OCI-LY1 (cell line): ENCODE measurements at regions not wholly inside any gene's neighbourhood (a gene's known extent, or its start where the extent isn't known, plus 50 kb on each side); places are given as distances from the start of the nearest gene placed in this dataset.

ENCODE experiments used
- H2AFZ ChIP-seq: fragments of 200-600 bp; sonication (generic), shearing (Covaris generic); 2 replicates; pipeline ENCODE4 v1.6.0; 2014; ENCODE audit warnings: antibody characterized with exemption, mild to moderate bottlenecking, low read length
- H3F3A ChIP-seq: fragments of 200-600 bp; sonication (generic), shearing (Covaris generic); 2 replicates; pipeline ENCODE4 v1.6.0; 2014; ENCODE audit warnings: mild to moderate bottlenecking, antibody characterized with exemption, low read length, moderate library complexity; ENCODE audit not compliant: insufficient read depth
- H3K27ac ChIP-seq: fragments of 200-600 bp; sonication (generic); 2 replicates; pipeline ENCODE4 v1.5.1; 2014; ENCODE audit warnings: low read length, mixed run types, mild to moderate bottlenecking, low read depth; ENCODE audit not compliant: poor library complexity, severe bottlenecking
- H3K27me3 ChIP-seq: fragments of 200-600 bp; sonication (generic); 2 replicates; pipeline ENCODE4 v1.6.0; 2014; ENCODE audit warnings: antibody characterized with exemption, mild to moderate bottlenecking, low read length, moderate library complexity; ENCODE audit not compliant: insufficient read depth
- H3K36me3 ChIP-seq: fragments of 200-600 bp; sonication (generic); 2 replicates; pipeline ENCODE4 v1.6.1; 2014; ENCODE audit warnings: mild to moderate bottlenecking, antibody characterized with exemption, low read length, moderate library complexity, mixed read lengths; ENCODE audit not compliant: insufficient read depth
- H3K4me1 ChIP-seq: fragments of 200-600 bp; sonication (generic); 2 replicates; pipeline ENCODE4 v1.5.1; 2014; ENCODE audit warnings: mild to moderate bottlenecking, low read length, moderate library complexity; ENCODE audit not compliant: insufficient read depth, severe bottlenecking
- H3K4me2 ChIP-seq: fragments of 200-600 bp; sonication (generic), shearing (Covaris generic); 2 replicates; pipeline ENCODE4 v1.6.1; 2014; ENCODE audit warnings: low read length
- H3K4me3 ChIP-seq: fragments of 200-600 bp; sonication (generic); 2 replicates; pipeline ENCODE4 v1.5.1; 2014; ENCODE audit warnings: low read length, low read depth, mild to moderate bottlenecking, mixed read lengths; ENCODE audit not compliant: poor library complexity, severe bottlenecking
- H3K79me2 ChIP-seq: fragments of 200-600 bp; shearing (Covaris generic); 2 replicates; pipeline ENCODE4 v1.6.1; 2016; ENCODE audit warnings: mixed run types, low read length, mixed read lengths; ENCODE audit not compliant: insufficient read depth
- H3K9ac ChIP-seq: fragments of 200-600 bp; sonication (generic), shearing (Covaris generic); 2 replicates; pipeline ENCODE4 v1.6.1; 2014; ENCODE audit warnings: mild to moderate bottlenecking, low read length, mixed read lengths
- H3K9me2 ChIP-seq: fragments of 200-600 bp; sonication (generic), shearing (Covaris generic); 2 replicates; pipeline ENCODE4 v1.6.1; 2014; ENCODE audit warnings: low read depth, mild to moderate bottlenecking, low read length, mixed read lengths
- H3K9me3 ChIP-seq: fragments of 200-600 bp; shearing (Covaris generic); 2 replicates; pipeline ENCODE4 v1.6.1; 2014; ENCODE audit warnings: low read length, mixed read lengths
- H4K20me1 ChIP-seq: fragments of 200-600 bp; sonication (generic), shearing (Covaris generic); 2 replicates; pipeline ENCODE4 v1.6.0; 2016; ENCODE audit warnings: mild to moderate bottlenecking, low read length; ENCODE audit not compliant: insufficient read depth
- CTCF ChIP-seq: fragments of 200-600 bp; sonication (generic), shearing (Covaris generic); IDR thresholded peaks from 2 replicates; pipeline ENCODE4 v1.5.1; 2017; ENCODE audit warnings: mild to moderate bottlenecking, antibody characterized with exemption, low read length, moderate library complexity, mixed read lengths
- EZH2 ChIP-seq: fragments of 200-600 bp; sonication (generic), shearing (Covaris generic); IDR thresholded peaks from 2 replicates; pipeline ENCODE4 v1.8.0; 2017; ENCODE audit warnings: borderline replicate concordance, mixed run types, mild to moderate bottlenecking, antibody characterized with exemption, low read length, moderate library complexity, mixed read lengths

- Histone ChIP-seq H3K4me3 (no peak overlapping the region), H3K27me3 (no peaks in the 10 kb centered on the region)
These were observed 356.1 kb downstream of the CBLN4 start for GRCh38 chr20:55649254-55649653.

GRCh38 chr20:55646851-55647250 is 358.5 kb downstream of the CBLN4 start:
- no peak overlapping the region for H3K4me3 ChIP-seq
- H3K4me1 ChIP-seq, result no peaks in the 10 kb centered on the region
- no peaks in the 10 kb centered on the region for H4K20me1 ChIP-seq
- H3K9ac ChIP-seq, result no peak overlapping the region
- no peaks in the 10 kb centered on the region for H3K9me2 ChIP-seq
- H2AFZ ChIP-seq, result no peak overlapping the region
- H3K79me2 ChIP-seq, result no peaks in the 10 kb centered on the region
- H3F3A ChIP-seq, result no peaks in the 10 kb centered on the region
- no peaks in the 10 kb centered on the region for H3K36me3 ChIP-seq
- no peaks in the 10 kb centered on the region for H3K9me3 ChIP-seq
- no peaks in the 10 kb centered on the region for H3K27me3 ChIP-seq
- TF ChIP-seq EZH2 (no peak), CTCF (no peak)
- H3K4me2 ChIP-seq, result no peak overlapping the region
- no peak overlapping the region for H3K27ac ChIP-seq

More at GRCh38 chr20:55649254-55649653, 356.1 kb downstream of the CBLN4 start:
- Histone ChIP-seq H3K9ac (no peak overlapping the region), H3K36me3 (no peaks in the 10 kb centered on the region), H3K9me2 (no peaks in the 10 kb centered on the region), H3K4me1 (no peaks in the 10 kb centered on the region), H3K9me3 (no peaks in the 10 kb centered on the region), H3K27ac (no peak overlapping the region), H4K20me1 (no peaks in the 10 kb centered on the region), H2AFZ (no peak overlapping the region), H3F3A (no peaks in the 10 kb centered on the region), H3K79me2 (no peaks in the 10 kb centered on the region), H3K4me2 (no peak overlapping the region)
- no peak for TF ChIP-seq CTCF

GRCh38 chr20:55641497-55641896 is 363.8 kb downstream of the CBLN4 start:
- H3K27ac ChIP-seq, result no peak overlapping the region
- no peak for TF ChIP-seq CTCF
- TF ChIP-seq EZH2, result no peak
- no peak overlapping the region for H3K4me2 ChIP-seq
- H3K4me3 ChIP-seq, result no peak overlapping the region
- H3K9ac ChIP-seq, result no peak overlapping the region
- no peaks in the 10 kb centered on the region for H4K20me1 ChIP-seq
- no peaks in the 10 kb centered on the region for H3K79me2 ChIP-seq
- no peaks in the 10 kb centered on the region for H3K4me1 ChIP-seq
- no peak overlapping the region for H2AFZ ChIP-seq
- H3K36me3 ChIP-seq, result no peaks in the 10 kb centered on the region
- no peaks in the 10 kb centered on the region for H3F3A ChIP-seq
- no peaks in the 10 kb centered on the region for H3K9me2 ChIP-seq
- no peaks in the 10 kb centered on the region for H3K9me3 ChIP-seq
- H3K27me3 ChIP-seq, result no peaks in the 10 kb centered on the region
